ENCODE measurements at regions not wholly inside any gene's neighbourhood (a gene's known extent, or its start where the extent isn't known, plus 50 kb on each side); places are given as distances from the start of the nearest gene placed in this dataset.

GRCh38 chr1:43073490-43074230 is 98.4 kb downstream of the EBNA1BP2 start (continued):
- TF ChIP-seq ZNF672 (CRISPR knock-in tag; IDR thresholded peaks at IDR 0.05) (no peak), KDM2A (CRISPR knock-in tag; IDR thresholded peaks at IDR 0.05; ENCODE audit: borderline replicate concordance, low read depth) (peak; percentile 46), EEA1 (CRISPR knock-in tag; IDR thresholded peaks at IDR 0.05; ENCODE audit: borderline replicate concordance) (no peak), TFDP1 (CRISPR knock-in tag; IDR thresholded peaks at IDR 0.05; ENCODE audit: borderline replicate concordance) (no peak), NONO (IDR thresholded peaks at IDR 0.05) (no peak), NONO (CRISPR knock-in tag; conservative IDR thresholded peaks at IDR 0.05) (no peak), ZKSCAN5 (CRISPR knock-in tag; IDR thresholded peaks at IDR 0.05) (peak; percentile 75; the same call in 1 of the 2 replicates), RAD21 (CRISPR knock-in tag; IDR thresholded peaks at IDR 0.05) (peak; percentile 97), SMAD3 (CRISPR knock-in tag; IDR thresholded peaks at IDR 0.05) (no peak), HNF4G (IDR thresholded peaks at IDR 0.05; ENCODE audit: borderline replicate concordance, low read depth, low read length) (no peak), HNF4G (CRISPR knock-in tag; IDR thresholded peaks at IDR 0.05; ENCODE audit: borderline replicate concordance, low read depth) (no peak), ZBTB43 (CRISPR knock-in tag; conservative IDR thresholded peaks at IDR 0.05) (no peak), THYN1 (CRISPR knock-in tag; IDR thresholded peaks at IDR 0.05; ENCODE audit: borderline replicate concordance, low read depth) (no peak), POGZ (CRISPR knock-in tag; IDR thresholded peaks at IDR 0.05) (no peak), CEBPZ (IDR thresholded peaks at IDR 0.05; ENCODE audit: low read length) (no peak), ZNF512 (CRISPR knock-in tag; IDR thresholded peaks at IDR 0.05) (no peak), MXD1 (CRISPR knock-in tag; IDR thresholded peaks at IDR 0.05) (no peak), ZNF468 (CRISPR knock-in tag; IDR thresholded peaks at IDR 0.05) (no peak), NFKBIZ (CRISPR knock-in tag; IDR thresholded peaks at IDR 0.05) (0 out of 2 replicates have a peak, but pooled peaks have one; percentile 33), NFE2L1 (CRISPR knock-in tag; IDR thresholded peaks at IDR 0.05; ENCODE audit: borderline replicate concordance) (no peak), ZNF597 (CRISPR knock-in tag; IDR thresholded peaks at IDR 0.05) (no peak), MTF1 (CRISPR knock-in tag; IDR thresholded peaks at IDR 0.05) (no peak)

All from HepG2 (cell line).